GM18511 (cell line): ENCODE measurements at regions not wholly inside any gene's neighbourhood (a gene's known extent, or its start where the extent isn't known, plus 50 kb on each side); places are given as distances from the start of the nearest gene placed in this dataset.

ENCODE experiments used
- ATAC-seq: cut with Tn5 transposase; IDR thresholded peaks from one replicate; pipeline ENCODE4 v1.9.1; 2021; ENCODE audit warnings: mild to moderate bottlenecking, moderate library complexity; ENCODE audit not compliant: unreplicated experiment

GRCh38 chr14:85087201-85087600 lies 442.7 kb upstream of the FLRT2 start:
- ATAC-seq, result no peak

GRCh38 chr14:85088192-85088591 lies 441.8 kb upstream of the FLRT2 start:
- no peak for ATAC-seq

DNA sequence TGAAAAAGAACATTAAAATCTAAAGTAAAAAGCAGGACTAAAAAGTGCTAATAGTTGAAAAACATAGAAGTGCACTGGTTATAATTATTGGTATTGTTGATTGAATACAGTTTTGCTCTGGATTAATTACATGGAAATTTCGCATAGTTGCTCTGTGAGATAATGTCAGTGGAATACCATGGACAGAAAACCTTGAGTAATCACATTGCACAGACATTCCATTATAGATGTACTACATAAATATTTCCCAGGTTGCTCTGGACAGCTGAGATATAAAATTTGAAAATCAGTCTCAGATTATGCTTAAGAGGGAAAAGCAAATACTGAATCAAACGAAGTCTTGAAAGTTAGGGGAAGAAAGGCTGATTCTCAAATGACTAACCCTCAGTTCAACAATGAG lies 439.3 kb upstream of the FLRT2 start:
- no peak for ATAC-seq

GRCh38 chr14:85093631-85094330 lies 436.2 kb upstream of the FLRT2 start:
- no peak for ATAC-seq

- no peak for ATAC-seq
These were observed 427.4 kb upstream of the FLRT2 start for GRCh38 chr14:85102591-85102990.

- ATAC-seq, result no peak
These were observed 423.4 kb upstream of the FLRT2 start for GRCh38 chr14:85106506-85106905.

DNA sequence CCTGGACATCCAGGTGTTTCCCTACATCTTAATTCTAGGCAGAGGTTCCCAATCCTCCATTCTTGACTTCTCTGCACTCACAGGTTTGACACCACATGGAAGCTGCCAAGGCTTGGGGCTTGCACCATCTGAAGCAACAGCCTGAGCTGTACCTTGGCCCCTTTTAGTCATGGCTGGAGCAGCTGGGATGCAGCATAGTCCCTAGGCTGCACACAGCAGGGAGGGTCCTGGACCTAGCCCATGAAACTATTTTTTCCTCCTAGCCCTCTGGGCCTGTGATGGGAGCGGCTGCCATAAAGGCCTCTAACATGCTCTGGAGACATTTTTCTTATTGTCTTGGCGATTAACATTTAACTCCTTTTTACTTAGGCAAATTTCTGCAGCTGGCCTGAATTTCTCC lies 417.2 kb upstream of the FLRT2 start:
- no peak for ATAC-seq

DNA sequence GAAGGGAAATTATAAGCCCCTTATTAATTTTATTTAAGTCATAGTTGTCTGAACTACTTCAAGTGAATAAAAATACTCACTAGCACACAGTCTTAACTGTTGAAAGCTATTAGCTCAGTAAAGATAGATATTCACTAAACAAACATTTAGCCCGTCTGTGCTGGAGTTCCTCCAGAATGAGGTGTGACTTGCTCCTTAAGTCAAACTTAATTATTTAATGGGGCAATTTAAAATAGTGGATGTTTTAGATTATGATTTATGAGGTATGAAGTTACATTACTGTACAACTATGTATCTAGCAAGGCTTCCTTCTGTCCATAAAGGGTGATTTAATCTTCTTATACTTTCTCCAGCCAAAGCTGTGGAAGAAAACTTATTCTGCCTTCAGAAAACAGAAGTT lies 414.0 kb upstream of the FLRT2 start:
- no peak for ATAC-seq

DNA sequence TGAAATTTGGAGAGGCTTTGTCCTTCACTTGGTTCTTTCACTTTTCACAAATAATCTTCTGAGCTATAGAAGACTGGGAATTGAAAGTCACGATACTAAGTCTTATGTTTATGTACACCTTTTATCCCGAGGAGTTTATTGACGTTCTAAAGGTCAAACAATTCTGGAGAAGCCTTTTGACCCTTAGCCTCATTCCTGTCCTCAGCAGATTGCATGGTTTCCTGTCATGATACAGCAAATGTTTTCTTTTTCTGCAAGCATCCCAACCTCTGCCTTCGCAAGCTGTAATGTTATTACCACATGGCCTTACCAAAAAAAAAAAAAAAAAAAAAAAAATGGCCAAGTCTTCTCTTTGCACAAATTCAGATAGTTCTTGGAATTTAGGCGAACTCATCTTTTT lies 411.7 kb upstream of the FLRT2 start:
- ATAC-seq, result no peak

- ATAC-seq, result no peak
These were observed 407.3 kb upstream of the FLRT2 start for GRCh38 chr14:85122690-85123089.

DNA sequence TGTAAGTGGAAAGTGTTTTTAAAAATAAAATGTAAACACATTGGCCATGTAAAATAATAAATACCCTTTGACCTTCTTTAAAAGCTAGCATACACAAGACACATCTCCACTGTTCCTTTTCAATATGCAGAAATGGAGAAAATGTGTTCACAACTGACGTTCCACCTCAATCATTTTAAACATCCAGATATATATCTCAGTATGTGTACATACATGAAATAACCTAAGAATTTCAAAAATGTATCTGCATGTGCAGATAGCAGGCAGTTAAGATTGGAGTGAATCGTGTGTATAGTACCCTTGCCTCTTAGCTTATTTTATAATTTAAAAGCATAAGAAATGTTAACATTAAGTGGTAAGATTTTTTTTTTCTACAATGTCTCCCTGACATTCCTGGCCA lies 406.2 kb upstream of the FLRT2 start:
- no peak for ATAC-seq

DNA sequence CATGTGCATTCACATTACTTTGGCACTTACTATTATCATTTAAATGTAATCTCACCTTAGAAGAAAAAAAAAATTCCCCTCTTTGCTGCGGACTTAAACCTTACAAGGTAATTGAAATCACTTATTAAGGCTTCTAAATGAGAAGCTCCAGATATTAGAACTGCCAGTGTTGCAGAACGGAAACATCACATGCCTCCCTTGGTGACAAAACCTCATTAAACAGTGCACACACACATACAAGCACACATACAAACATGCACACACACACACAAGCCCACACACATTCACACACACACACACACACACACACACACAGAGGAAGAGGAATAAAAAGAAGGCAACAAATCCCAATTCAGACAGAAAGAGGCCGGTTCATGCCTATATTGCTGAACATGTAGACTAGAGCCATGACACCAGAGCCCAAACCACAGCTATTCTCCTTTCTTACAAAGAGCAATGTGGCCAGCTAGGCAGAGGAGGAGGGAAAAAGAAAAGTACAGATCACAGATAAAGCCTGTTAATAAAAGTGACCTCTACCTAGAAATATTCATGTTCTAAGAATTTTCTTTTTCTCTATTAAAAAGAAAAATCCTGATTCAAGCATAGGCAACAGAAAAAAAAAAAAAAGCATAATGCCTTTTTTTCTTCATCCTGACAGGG lies 405.2 kb upstream of the FLRT2 start:
- no peak for ATAC-seq

DNA sequence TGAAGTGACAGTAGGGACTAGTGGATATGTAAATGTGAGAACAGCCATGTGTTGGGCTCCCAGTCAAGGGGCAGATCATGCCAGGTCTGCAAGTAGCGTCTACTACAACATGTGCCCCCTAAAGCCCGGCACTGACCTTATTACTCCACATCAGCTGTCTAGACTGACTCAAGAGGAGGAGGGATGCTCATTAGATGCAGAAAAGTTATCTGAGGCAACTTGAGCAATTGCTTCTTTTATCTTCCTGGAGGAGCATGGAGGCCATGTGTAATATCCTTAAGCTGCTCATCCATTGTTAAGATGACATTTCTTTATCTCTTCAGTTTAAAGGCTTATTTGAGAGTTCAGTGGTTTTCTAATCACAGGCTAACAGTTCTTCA lies 404.7 kb upstream of the FLRT2 start:
- ATAC-seq, result no peak

DNA sequence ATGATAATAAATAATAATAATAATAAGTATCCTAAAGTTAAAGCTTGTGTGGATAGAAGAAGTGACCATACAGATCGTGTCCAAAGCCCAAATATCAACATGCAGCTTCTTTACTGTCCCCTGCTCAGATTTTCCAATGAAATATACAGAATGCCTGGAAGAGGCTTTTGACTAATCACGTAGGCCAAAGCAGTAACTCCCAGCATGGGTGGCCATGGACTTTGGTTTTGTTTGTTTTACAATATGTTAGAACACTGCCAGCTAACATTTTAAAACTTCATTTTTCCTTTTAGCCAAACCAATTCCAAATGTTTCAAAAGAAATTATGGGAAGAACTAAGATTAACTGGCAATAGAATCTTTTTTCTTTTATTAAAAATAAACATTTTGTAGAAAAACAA lies 400.0 kb upstream of the FLRT2 start:
- no peak for ATAC-seq

DNA sequence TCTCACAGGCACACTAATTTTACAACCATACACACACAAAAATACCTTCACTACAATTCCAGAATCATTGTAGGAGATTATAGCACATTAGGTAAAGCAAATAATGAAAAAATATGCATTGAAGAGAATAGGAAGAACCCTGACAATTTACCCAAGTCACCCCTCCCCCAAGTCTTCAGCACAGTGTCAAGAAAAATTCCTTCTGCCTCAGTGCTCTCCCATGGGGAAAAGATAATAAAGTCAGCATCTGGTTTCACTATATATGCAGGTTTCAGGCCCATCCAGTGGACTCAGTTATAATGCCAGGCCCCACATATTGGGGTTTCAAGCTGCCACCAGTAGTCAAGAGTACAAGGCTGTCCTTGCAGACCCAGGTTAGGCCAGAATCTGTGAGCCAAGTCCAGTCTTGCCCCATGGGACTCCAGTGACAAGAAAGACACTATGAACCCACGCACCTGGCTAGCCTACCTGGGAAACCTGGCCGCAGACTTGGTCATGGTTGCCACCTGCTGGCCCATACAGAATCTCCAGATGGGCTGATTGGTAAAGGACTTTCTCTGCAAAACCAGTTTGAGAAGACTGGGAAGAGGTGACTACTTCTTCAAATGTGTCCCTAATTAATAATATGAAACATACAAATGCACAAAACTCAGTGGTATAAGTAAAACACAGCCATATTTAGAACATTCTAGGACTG lies 398.6 kb upstream of the FLRT2 start:
- ATAC-seq, result no peak

DNA sequence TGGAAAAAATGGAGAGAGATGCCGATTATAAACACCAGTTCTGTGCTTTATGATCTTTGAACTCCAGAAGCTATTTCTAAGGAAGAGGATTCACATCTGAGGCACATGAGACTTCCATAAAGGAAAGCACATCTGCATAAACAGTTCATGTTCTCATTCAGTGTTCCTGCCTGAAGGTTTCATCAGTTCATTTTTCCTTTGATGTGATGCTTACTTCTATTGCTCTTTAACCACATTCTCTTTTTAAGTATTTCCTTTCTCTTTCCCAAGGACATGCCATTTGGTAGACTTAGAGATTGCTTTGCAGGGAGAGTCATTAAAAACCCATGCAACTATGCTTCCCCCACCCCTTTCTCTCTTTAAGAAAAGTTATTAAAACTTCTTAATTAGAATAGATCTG lies 387.0 kb upstream of the FLRT2 start:
- no peak for ATAC-seq

DNA sequence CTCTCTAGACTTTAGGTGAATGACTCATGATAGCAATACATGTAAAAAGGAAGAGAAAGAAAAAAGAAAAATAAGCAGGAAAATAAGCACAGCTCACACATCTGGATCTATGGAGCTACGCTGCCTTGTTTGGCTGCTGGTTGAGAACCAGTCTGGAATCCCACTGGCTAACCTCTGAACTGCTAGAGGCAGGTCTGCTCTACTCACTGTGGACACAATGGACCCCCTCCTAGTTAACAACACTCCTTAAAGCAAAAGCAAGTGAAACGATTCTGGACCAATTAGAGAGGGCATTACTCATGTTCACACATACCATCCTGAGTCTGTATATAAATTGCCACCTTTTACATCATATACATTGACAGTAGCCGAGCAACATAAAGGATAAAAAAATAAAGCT lies 383.2 kb upstream of the FLRT2 start:
- no peak for ATAC-seq

- ATAC-seq, result no peak
These were observed 379.8 kb upstream of the FLRT2 start for GRCh38 chr14:85150166-85150565.

DNA sequence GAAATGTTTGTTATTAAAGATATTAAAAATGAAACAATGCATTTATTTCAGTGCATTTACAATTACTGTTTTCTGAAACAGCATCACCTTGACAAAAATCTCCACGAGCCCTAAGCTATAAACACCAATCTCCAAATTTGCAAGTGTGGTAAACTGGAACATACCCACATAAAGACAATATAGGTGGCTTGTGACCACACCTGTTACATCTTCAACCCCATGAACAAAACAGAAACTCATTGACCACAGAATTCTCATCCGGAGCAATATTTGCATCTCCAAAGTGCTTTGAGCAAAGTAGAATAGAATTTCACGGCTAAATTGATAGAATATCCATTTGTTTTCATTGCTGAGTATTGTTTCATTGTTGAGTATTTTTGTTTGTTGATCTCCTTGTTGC lies 375.2 kb upstream of the FLRT2 start:
- no peak for ATAC-seq

DNA sequence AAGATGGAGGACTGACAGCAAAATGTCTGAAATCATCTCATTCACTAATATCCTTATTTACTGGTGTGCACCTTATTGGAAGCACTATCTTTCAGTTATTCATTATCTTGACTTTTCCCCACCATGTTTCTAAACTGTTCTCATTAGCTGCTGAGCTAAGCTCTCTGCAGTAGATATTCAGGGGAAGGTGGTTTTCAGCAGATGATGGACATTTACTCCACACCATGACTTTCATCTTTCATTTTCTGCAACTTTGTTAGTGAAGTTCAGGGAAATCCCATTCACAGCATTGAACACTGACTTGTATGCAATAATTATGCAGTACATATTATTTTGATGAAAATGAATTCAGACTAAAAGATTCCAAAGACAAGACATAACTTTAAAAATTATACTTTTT lies 373.6 kb upstream of the FLRT2 start:
- ATAC-seq, result no peak

DNA sequence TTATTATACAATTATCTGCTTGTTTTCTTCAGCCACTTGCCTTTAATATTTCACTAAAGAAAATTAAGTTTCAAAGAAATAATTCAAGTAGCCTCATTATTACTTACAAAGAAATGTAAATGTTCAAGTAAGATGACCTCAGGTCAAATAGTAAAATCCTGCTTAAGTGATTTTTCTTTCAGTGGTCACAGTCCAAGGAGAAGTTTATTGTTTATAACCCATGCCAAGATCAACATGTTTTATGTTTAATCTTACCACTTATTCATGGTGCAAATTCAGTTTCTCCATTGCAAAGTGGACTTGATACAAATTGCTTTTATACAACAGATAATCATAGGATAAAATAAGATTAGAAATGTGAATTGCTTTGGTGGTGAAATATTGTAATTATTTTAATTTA lies 370.2 kb upstream of the FLRT2 start:
- ATAC-seq, result no peak

DNA sequence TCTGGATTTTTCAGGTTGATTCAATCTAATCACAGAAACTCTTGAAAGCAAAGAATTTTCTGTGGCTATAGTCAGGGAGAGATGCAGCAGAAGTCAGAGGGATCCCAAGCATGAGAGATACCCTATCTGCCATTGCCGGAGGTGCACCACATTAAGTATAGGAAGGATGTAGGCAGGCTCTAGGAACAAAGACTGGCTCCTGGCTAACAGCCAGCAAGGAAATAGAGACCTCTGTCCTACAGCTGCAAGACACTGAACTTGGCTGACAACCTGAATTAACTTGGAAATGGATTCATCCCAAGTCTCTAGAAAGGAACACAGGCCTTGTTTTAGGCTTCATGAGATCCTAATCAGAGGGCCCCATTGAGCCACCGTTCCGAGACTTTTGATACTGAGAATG lies 364.9 kb upstream of the FLRT2 start:
- no peak for ATAC-seq
